ENCODE measurements at regions not wholly inside any gene's neighbourhood (a gene's known extent, or its start where the extent isn't known, plus 50 kb on each side); places are given as distances from the start of the nearest gene placed in this dataset.

DNA sequence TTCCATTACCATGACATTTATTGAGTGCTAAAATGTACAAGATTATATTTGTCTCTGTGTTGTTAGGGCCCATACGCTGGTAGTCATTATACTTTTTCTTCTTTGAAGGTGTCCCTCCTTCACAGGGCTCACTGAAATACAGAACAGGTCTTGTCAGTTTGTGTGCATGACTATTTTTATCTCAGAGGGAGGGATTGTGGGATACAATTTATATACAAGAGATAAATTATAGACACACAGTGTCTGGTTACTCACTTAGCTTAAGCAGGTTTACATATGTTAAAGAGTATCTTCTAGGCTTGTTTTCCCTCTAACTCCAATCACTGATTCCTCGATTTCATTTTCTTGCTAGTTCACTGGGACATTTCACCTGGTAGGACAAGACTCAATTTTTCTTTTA lies 143.3 kb upstream of the GUCY1A1 start:
- TF ChIP-seq, protein P1, sequence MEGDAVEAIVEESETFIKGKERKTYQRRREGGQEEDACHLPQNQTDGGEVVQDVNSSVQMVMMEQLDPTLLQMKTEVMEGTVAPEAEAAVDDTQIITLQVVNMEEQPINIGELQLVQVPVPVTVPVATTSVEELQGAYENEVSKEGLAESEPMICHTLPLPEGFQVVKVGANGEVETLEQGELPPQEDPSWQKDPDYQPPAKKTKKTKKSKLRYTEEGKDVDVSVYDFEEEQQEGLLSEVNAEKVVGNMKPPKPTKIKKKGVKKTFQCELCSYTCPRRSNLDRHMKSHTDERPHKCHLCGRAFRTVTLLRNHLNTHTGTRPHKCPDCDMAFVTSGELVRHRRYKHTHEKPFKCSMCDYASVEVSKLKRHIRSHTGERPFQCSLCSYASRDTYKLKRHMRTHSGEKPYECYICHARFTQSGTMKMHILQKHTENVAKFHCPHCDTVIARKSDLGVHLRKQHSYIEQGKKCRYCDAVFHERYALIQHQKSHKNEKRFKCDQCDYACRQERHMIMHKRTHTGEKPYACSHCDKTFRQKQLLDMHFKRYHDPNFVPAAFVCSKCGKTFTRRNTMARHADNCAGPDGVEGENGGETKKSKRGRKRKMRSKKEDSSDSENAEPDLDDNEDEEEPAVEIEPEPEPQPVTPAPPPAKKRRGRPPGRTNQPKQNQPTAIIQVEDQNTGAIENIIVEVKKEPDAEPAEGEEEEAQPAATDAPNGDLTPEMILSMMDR (IDR thresholded peaks at IDR 0.05; ENCODE audit: poor library complexity, severe bottlenecking) = no peak
- TF ChIP-seq EZH2 (IDR thresholded peaks at IDR 0.05; ENCODE audit: borderline replicate concordance, insufficient read depth, low read length, poor library complexity, severe bottlenecking) = no peak
- no peak for TF ChIP-seq SMC3 (conservative IDR thresholded peaks at IDR 0.05; ENCODE audit: poor library complexity)
- TF ChIP-seq EP300 (conservative IDR thresholded peaks at IDR 0.05; ENCODE audit: poor library complexity, severe bottlenecking) = no peak
- no peak for TF ChIP-seq POLR2AphosphoS5 (IDR thresholded peaks at IDR 0.05)

Data from neural cell (in vitro differentiated cells).